ENCODE measurements at regions not wholly inside any gene's neighbourhood (a gene's known extent, or its start where the extent isn't known, plus 50 kb on each side); places are given as distances from the start of the nearest gene placed in this dataset.

- Mint-ChIP-seq H3K36me3 (no peaks in the 10 kb centered on the region), H3K4me3 (no peak overlapping the region), H3K9me3 (peaks cover 19% of the 10 kb centered on the region), H3K27me3 (no peaks in the 10 kb centered on the region), H3K27ac (no peak overlapping the region), H3K4me1 (no peaks in the 10 kb centered on the region)
- DNase-seq = no peak
Observed at GRCh38 chr4:144868309-144868708, 222.4 kb downstream of the HHIP start.

GRCh38 chr4:144872508-144873225 is 225.3 kb downstream of the ANAPC10 start:
- H3K27me3 Mint-ChIP-seq = no peaks in the 10 kb centered on the region
- peak overlapping the region; percentile 19 for H3K27ac Mint-ChIP-seq
- no peak overlapping the region for H3K4me3 Mint-ChIP-seq
- H3K4me1 Mint-ChIP-seq = no peaks in the 10 kb centered on the region
- H3K9me3 Mint-ChIP-seq = no peaks in the 10 kb centered on the region
- DNase-seq = no peak
- no peaks in the 10 kb centered on the region for H3K36me3 Mint-ChIP-seq

- H3K9me3 Mint-ChIP-seq = no peaks in the 10 kb centered on the region
- H3K27me3 Mint-ChIP-seq = no peaks in the 10 kb centered on the region
- H3K36me3 Mint-ChIP-seq = no peaks in the 10 kb centered on the region
- peak overlapping the region; percentile 19 for H3K27ac Mint-ChIP-seq
- no peaks in the 10 kb centered on the region for H3K4me1 Mint-ChIP-seq
- no peak for DNase-seq
- H3K4me3 Mint-ChIP-seq = no peak overlapping the region
Observed at GRCh38 chr4:144873226-144873990, 224.6 kb downstream of the ANAPC10 start.

GRCh38 chr4:144894573-144894972 is 203.4 kb downstream of the ANAPC10 start:
- DNase-seq = no peak
- Mint-ChIP-seq H3K4me3 (no peak overlapping the region), H3K27me3 (peaks cover 5% of the 10 kb centered on the region), H3K9me3 (peaks cover 3% of the 10 kb centered on the region), H3K27ac (no peak overlapping the region), H3K4me1 (no peaks in the 10 kb centered on the region), H3K36me3 (peaks cover 1% of the 10 kb centered on the region)

- Mint-ChIP-seq H3K4me3 (no peak overlapping the region), H3K9me3 (peaks cover 3% of the 10 kb centered on the region), H3K36me3 (peaks cover 1% of the 10 kb centered on the region), H3K27me3 (peaks cover 5% of the 10 kb centered on the region), H3K4me1 (no peaks in the 10 kb centered on the region), H3K27ac (no peak overlapping the region)
- no peak for DNase-seq
Observed at GRCh38 chr4:144899393-144899792, 198.6 kb downstream of the ANAPC10 start.

GRCh38 chr4:144901141-144901540 is 196.9 kb downstream of the ANAPC10 start:
- Mint-ChIP-seq H3K27me3 (no peaks in the 10 kb centered on the region), H3K9me3 (no peaks in the 10 kb centered on the region), H3K27ac (no peak overlapping the region), H3K36me3 (peaks cover 1% of the 10 kb centered on the region), H3K4me1 (no peaks in the 10 kb centered on the region), H3K4me3 (no peak overlapping the region)
- DNase-seq = no peak

GRCh38 chr4:144902614-144903013 is 195.4 kb downstream of the ANAPC10 start:
- DNase-seq = no peak
- no peak overlapping the region for H3K27ac Mint-ChIP-seq
- no peaks in the 10 kb centered on the region for H3K9me3 Mint-ChIP-seq
- H3K27me3 Mint-ChIP-seq = no peaks in the 10 kb centered on the region
- no peaks in the 10 kb centered on the region for H3K4me1 Mint-ChIP-seq
- H3K4me3 Mint-ChIP-seq = no peak overlapping the region
- H3K36me3 Mint-ChIP-seq = peaks cover 1% of the 10 kb centered on the region

- H3K36me3 Mint-ChIP-seq = no peaks in the 10 kb centered on the region
- DNase-seq = no peak
- no peak overlapping the region for H3K4me3 Mint-ChIP-seq
- no peaks in the 10 kb centered on the region for H3K9me3 Mint-ChIP-seq
- no peaks in the 10 kb centered on the region for H3K27me3 Mint-ChIP-seq
- H3K4me1 Mint-ChIP-seq = no peaks in the 10 kb centered on the region
- H3K27ac Mint-ChIP-seq = no peak overlapping the region
Observed at GRCh38 chr4:144903953-144904711, 193.9 kb downstream of the ANAPC10 start.

- DNase-seq = no peak
- H3K9me3 Mint-ChIP-seq = no peaks in the 10 kb centered on the region
- H3K27ac Mint-ChIP-seq = no peak overlapping the region
- no peaks in the 10 kb centered on the region for H3K4me1 Mint-ChIP-seq
- no peaks in the 10 kb centered on the region for H3K36me3 Mint-ChIP-seq
- H3K4me3 Mint-ChIP-seq = no peak overlapping the region
- no peaks in the 10 kb centered on the region for H3K27me3 Mint-ChIP-seq
Observed at GRCh38 chr4:144905286-144905685, 192.7 kb downstream of the ANAPC10 start.

GRCh38 chr4:144906181-144906925 is 191.6 kb downstream of the ANAPC10 start:
- Mint-ChIP-seq H3K36me3 (no peaks in the 10 kb centered on the region), H3K4me1 (no peaks in the 10 kb centered on the region), H3K4me3 (no peak overlapping the region), H3K27ac (no peak overlapping the region), H3K9me3 (no peaks in the 10 kb centered on the region), H3K27me3 (no peaks in the 10 kb centered on the region)
- DNase-seq = no peak

- no peaks in the 10 kb centered on the region for H3K4me1 Mint-ChIP-seq
- no peaks in the 10 kb centered on the region for H3K9me3 Mint-ChIP-seq
- H3K36me3 Mint-ChIP-seq = no peaks in the 10 kb centered on the region
- no peak overlapping the region for H3K4me3 Mint-ChIP-seq
- H3K27me3 Mint-ChIP-seq = no peaks in the 10 kb centered on the region
- no peak for DNase-seq
- no peak overlapping the region for H3K27ac Mint-ChIP-seq
Observed at GRCh38 chr4:144910723-144911122, 187.3 kb downstream of the ANAPC10 start.

Measured in activated naive CD8-positive, alpha-beta T cell treated with anti-CD3 and anti-CD28 coated beads for 36 hours (primary cell).